SH-SY5Y (cell line): ENCODE measurements at regions not wholly inside any gene's neighbourhood (a gene's known extent, or its start where the extent isn't known, plus 50 kb on each side); places are given as distances from the start of the nearest gene placed in this dataset.

Source experiments
- GATA2 ChIP-seq: IDR thresholded peaks from 2 replicates; pipeline ENCODE4 v1.6.1; 2011; ENCODE audit warnings: mild to moderate bottlenecking, low read depth, low read length
- GATA3 ChIP-seq: IDR thresholded peaks from 2 replicates; pipeline ENCODE4 v1.6.1; 2011; ENCODE audit warnings: low read depth, mild to moderate bottlenecking, low read length, moderate library complexity

DNA sequence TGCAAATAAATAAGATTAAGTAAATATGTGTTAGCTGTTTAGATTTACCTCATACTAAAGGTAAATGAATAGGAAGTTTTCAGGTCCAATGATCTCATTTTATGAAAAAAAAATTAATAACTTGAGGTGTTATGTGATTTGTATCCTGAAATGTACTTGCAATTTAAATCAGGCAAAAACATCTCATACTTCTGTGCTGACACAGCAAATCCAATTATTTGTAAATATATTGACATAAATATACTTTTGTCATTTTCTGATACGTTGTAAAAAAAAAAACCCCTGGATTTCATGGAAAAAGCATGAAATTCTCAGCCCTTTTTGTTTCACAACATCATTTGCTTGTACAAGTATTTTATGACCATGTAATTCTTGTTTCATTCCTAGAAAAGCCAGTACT, 184.1 kb upstream of the NCAM2 start:
- TF ChIP-seq GATA2 (no peak), GATA3 (no peak)
